C4-2B (cell line): ENCODE measurements at regions not wholly inside any gene's neighbourhood (a gene's known extent, or its start where the extent isn't known, plus 50 kb on each side); places are given as distances from the start of the nearest gene placed in this dataset.

Experiments
- H3K27ac ChIP-seq: fragments of 450-650 bp; 2 replicates; pipeline ENCODE4 v1.5.1; 2017
- ZFX ChIP-seq: fragments of 450-650 bp; IDR thresholded peaks from 2 replicates; pipeline ENCODE4 v1.6.1; 2017
- TF ChIP-seq, protein P1 (sequence below): fragments of 450-650 bp; conservative IDR thresholded peaks from 2 replicates; pipeline ENCODE4 v1.5.1; 2017; ENCODE audit warnings: mild to moderate bottlenecking

DNA sequence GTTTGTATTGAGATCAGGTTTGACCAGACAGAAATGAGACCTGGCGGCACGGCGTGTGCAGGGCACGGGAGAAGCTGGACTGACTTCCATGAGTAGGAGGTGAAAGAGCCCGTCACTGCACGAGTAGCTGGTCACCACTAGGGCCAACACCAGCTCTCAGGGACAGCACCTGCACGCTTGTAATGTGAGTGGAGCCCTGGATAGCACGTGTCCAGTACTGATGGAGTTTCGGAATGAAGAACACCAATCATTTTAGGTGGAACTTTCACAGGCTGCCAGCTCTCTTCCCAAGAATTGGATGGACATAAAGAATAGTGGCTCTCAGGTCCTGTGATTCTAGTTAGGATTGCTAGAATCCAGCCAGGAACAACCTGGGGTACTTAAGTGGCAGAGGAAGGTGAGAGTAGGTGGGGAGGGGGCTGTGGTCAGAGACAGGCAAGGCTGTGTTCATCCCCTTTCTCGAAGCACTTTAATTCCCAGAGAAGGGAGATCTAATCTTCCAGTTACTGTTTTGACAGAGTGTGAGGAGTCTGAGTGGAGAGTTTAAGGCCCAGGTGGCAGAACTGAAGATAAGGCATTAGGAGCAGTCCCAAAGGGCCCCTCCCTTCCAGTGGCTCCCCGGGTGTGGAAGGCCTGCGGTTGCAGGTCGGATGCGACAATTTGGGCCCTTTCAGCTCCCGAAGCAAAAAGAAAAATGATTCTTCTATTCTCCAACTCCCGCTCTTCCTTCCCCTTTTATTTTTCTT lies 314.8 kb downstream of the QKI start:
- no peak overlapping the region for H3K27ac ChIP-seq
- no peak for TF ChIP-seq ZFX
- TF ChIP-seq, protein P1, sequence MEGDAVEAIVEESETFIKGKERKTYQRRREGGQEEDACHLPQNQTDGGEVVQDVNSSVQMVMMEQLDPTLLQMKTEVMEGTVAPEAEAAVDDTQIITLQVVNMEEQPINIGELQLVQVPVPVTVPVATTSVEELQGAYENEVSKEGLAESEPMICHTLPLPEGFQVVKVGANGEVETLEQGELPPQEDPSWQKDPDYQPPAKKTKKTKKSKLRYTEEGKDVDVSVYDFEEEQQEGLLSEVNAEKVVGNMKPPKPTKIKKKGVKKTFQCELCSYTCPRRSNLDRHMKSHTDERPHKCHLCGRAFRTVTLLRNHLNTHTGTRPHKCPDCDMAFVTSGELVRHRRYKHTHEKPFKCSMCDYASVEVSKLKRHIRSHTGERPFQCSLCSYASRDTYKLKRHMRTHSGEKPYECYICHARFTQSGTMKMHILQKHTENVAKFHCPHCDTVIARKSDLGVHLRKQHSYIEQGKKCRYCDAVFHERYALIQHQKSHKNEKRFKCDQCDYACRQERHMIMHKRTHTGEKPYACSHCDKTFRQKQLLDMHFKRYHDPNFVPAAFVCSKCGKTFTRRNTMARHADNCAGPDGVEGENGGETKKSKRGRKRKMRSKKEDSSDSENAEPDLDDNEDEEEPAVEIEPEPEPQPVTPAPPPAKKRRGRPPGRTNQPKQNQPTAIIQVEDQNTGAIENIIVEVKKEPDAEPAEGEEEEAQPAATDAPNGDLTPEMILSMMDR, result no peak

DNA sequence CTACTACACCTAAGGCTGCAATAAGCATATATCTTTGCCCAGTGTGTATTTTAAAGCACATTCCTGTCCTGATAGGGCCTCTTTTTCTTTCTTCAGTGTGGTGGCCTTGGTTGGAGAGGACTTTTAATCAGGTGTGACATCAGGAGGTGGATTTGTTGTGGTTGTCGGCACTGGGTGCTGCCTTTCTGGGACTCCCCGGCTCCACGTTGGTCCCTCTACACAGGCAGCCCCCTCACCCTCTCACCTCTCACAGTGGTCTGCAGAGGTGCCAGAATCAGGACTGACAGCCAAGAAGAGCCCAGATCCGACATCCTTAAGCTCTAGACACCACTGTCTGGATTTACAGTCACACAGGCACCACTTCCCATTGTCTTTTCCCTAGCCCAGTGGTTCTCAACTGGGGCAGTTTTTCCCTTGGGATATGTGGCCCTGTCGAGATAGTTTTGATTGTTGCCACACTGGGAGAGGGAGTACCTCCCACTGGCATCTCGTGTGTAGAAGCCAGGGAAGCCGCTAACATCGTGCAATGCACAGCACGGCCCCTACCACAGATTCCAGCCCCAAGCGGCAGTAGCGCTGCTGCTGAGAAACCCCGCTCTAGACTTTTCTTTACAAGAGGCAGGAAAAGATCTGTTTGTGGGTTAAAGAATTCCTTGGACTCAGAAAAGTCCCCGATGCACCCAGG lies 314.1 kb downstream of the QKI start:
- no peak overlapping the region for H3K27ac ChIP-seq
- TF ChIP-seq, protein P1, result no peak
- TF ChIP-seq ZFX, result no peak

DNA sequence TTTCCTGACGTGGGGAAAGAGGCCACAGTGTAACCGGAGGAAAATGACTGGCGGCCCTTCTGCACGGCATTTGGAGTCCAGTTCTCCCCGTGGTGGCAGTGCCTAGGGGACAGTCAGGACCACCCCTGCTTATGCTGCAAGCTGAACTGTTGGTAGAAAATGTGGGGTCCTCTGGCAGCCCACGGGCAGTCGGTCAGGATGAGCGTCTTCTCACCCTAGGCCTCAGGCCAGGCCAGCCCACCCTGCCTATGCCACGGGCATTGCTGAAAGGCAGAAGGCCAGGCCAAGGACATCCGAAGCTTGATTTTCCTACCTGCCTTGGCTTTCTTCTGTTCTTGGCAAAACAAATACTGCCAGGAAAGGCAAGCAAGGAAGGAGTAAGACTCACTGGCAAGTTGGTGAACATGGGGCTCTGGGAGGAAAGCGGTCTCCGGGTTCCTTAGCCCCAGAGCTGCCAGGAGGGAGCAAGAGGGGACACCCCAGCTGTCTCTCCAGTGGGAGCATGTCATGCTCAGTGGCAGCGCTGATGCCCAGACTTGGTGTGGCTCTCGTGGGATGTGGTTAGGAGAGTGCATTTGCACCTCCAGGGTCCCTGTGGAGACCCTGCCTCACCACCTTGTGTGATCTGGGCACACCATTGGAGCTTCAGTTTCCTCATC lies 311.6 kb downstream of the QKI start:
- TF ChIP-seq ZFX, result no peak
- TF ChIP-seq, protein P1, result no peak
- H3K27ac ChIP-seq, result no peak overlapping the region

DNA sequence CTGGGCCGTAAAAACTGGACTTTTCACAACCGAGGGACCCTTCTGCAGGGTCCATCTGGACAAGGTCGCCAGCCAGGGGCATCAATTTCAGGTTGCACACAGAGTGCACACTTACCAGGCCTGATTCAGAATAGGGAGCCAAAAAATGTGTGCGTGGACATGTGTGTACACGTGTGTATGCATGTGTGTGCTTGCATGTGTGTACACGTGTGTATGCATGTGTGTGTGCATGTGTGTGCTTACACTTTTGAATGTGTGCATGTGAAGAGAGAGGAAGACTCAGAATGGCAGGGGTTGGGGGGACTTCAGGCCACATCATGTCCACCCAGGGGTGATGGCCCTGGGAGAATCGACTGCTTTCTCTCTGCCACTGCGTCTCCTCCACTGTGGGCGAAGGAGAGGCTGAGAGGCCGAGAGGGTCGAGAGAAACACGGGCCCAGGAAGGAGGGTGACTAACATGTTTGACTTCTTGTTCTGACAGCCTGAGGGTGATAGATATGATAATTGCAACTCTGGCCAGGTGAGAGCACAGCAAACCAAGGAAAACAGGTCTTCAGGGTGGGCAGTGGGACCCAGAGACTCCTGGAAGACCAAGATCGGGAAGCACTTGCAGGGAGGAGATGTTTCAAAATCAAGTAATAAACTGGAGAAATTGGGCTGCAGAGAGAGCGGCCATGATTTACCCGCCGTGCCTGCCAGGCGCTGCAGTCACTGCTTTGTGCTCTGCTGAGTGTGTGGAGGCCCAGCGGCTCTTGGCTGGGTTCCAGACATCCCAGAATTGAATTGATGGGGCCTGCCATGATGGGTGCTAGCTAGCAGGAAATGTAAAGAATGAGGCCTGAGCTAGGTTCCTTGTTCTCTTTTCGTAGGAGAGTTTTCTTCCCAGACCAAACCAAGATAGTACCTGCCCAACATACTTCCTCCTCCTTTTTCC lies 310.8 kb downstream of the QKI start:
- H3K27ac ChIP-seq, result no peak overlapping the region
- no peak for TF ChIP-seq ZFX
- TF ChIP-seq, protein P1, result no peak

DNA sequence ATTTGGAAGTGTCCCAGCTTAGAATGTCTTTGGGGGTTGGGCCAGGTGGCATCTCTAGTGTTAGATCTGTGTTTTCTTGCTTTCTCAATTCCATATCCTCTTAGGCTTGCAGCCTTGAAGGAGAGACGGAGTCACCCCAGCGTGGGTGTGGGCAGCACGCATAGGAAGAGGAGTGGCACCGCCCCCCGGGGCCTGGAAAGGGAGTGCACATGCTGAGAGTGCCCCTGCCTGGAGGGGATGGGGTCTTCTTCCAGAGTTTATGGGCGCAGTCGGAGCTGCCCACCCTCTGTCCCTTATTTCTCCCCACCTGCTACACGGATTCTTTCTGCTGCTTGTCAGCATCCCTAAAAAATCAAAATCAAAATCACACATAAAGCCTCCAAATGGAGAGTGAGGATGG lies 309.7 kb downstream of the QKI start:
- TF ChIP-seq, protein P1, result no peak
- no peak for TF ChIP-seq ZFX
- H3K27ac ChIP-seq, result no peak overlapping the region

DNA sequence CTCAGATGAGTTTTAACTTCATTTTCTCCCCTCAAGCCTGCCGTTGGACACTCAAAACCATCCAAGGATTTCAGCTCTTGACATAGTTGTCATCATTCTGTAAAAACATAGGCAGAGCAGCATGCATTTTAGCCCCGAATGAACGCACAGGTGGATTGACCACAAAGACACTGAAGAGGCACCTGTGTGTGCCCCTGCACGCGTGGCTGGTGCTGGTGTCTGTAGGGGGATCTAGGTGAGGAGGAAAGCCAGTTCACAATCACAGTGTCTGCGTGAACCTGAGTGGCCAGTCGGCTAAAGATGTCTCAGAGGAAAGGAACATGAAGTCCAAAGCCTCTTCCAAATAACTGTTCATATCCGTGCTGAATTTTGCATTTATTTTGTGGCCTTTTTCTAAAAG lies 309.2 kb downstream of the QKI start:
- TF ChIP-seq, protein P1, result no peak
- TF ChIP-seq ZFX, result no peak
- H3K27ac ChIP-seq, result no peak overlapping the region
